ENCODE measurements at regions not wholly inside any gene's neighbourhood (a gene's known extent, or its start where the extent isn't known, plus 50 kb on each side); places are given as distances from the start of the nearest gene placed in this dataset.
"Not testable (repeated sequence)": the region's sequence is repeated elsewhere in the genome, so short reads cannot be mapped to it uniquely, and the experiment has no call there.

DNA sequence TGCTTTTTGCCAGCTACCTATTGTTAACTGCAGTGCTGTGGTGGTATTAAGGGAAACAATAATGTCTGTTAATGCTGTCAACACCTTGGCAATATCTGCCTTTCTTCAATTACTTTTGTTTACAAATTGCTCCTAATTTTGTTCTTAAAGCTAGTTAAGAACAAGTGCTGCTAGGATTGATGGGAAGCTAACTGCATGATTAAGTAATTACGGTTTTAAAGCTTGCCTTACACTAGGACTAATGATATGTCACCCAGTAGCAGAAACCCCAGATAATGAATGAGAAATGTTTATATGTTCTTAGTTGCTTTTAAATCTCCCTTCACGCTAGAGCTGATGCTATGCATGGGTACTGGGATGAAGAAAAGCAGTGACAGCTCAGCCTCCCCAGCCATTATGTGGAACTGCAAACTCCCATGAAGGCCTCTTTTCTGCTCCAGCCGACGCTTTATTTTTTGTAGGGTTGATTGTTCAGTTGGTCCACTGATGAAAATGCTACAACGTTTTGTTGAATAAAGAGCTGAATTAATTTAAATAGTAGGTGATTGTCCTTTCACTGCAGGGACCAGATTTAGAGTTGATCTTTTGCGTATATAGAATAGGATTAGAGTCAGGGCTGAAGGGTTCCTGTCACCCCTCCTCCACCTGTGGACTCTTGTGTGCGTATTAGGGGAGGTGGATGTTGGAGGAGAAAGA is 610.5 kb downstream of the TFAP2B start:
- no peak for DNase-seq

DNA sequence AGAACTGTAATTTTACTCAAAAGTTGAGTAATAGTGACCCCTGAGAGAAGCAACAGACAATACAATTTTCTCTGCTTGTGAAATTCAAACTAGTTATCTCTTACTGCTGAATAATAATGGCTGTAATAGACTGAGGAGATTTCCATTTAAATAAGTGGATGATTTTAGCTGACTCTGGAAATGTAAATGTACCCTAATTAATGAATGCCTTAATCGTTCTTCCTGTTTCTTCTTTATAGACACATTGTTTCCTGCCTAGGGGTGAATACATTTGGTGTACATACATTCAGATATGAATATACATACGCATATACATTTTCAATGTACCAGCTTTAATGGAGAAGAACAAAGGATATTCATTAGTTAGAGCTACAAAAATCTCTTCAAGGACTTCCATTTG is 611.9 kb downstream of the TFAP2B start:
- no peak for DNase-seq

GRCh38 chr6:51432481-51432880 is 613.8 kb downstream of the TFAP2B start:
- no peak for DNase-seq

GRCh38 chr6:51450248-51450957 is 631.7 kb downstream of the TFAP2B start:
- no peak for DNase-seq

DNA sequence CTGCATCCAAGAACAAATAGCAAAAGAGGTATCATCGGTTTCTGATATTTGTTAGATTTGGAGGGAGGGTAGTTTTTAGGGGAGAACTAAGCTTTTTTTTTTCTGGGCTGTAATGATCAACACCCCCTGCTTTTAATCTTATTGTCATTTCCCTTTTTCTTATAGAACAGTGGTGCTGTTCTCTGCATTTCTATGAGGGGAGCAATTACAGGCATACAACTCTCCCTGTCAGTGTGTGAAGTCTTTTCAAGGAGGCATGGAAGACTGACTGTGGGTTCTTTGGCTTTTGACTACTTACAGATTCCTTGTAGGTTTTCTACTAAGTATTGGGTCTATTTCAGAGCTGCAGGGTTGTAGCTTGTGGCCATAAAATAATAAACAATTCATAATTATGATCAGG is 632.3 kb downstream of the TFAP2B start:
- DNase-seq, result no peak

- DNase-seq, result no peak
Measured at GRCh38 chr6:51456282-51456681, 631.1 kb downstream of the PKHD1 start.

- DNase-seq, result no peak
Measured at GRCh38 chr6:51459958-51460357, 627.5 kb downstream of the PKHD1 start.

GRCh38 chr6:51462896-51463295 is 624.5 kb downstream of the PKHD1 start:
- DNase-seq, result no peak

DNA sequence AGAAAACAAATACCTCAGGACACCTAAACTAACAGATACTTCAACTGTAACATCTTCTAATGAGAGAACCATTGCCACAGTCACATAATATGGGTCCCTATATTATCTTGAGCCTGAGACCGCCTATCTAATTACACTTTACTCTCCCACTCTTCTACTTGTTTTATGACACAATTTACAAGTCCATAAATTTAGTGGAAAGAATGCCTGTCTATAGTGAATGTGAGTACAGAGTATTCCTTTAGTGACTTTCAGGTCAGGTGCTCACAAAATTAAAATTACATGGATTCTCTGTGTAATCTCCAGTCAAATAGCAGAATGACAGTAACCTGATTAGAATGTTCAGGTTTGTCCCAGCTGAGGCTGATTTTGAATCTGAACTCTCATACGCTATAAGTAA is 624.1 kb downstream of the PKHD1 start:
- DNase-seq, result no peak

GRCh38 chr6:51464956-51465355 is 622.5 kb downstream of the PKHD1 start:
- DNase-seq, result no peak

DNA sequence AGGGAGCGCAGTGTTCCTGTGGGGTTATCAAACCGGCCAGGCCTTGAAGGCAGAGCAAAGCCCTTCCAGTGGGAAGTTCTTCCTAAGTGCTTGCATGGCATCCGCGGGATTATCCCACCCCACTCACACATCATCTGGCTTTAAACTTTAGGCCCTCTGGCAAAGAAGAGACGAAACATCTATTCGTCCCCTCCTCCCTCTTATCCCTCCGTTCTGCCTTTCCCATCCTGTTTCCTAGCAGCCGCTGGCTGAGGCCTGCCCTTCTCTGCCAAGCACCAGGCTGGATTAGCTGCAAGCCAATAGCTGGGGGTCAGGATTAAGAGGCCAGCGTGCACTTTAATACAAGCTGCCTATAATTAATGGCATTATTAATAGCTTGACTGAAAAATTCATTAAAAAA is 621.0 kb downstream of the PKHD1 start:
- no peak for DNase-seq

GRCh38 chr6:51467231-51467952 is 620.0 kb downstream of the PKHD1 start:
- no peak for DNase-seq

- DNase-seq, result no peak
Measured at GRCh38 chr6:51468704-51469103, 618.7 kb downstream of the PKHD1 start.

- DNase-seq, result no peak
Measured at GRCh38 chr6:51472745-51473487, 614.5 kb downstream of the PKHD1 start.

- no peak for DNase-seq
Measured at GRCh38 chr6:51474022-51474975, 613.1 kb downstream of the PKHD1 start.

DNA sequence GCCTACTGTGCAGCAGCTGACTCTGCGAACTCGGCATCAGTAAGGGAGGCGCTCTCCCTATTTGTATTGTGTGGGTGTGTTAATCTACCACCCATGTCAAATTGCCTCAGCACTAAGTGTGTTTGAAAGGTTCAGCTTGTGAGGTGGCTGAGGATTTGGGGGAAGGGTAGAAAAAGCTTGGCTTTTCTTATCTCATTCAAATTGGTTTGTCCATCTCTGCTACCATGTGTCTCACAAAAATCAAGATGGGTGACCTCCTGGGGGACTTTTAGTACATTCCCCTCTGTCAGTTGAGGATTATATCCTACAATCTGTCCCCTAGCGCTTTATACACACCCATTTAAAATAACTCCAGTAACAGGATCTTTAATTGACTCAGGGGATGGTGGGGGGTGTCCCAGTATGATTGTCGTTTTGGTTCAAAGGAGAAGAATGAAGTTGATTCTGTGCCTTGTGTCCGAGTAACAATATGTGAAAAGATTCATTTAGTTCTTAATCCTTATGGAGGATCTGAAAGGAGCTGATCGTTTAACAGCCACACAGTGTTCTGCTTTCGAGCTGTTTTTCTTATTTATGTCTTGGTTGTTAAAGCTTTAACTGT is 609.6 kb downstream of the PKHD1 start:
- DNase-seq, result no peak

- DNase-seq, result no peak
Measured at GRCh38 chr6:51479296-51479695, 608.1 kb downstream of the PKHD1 start.

DNA sequence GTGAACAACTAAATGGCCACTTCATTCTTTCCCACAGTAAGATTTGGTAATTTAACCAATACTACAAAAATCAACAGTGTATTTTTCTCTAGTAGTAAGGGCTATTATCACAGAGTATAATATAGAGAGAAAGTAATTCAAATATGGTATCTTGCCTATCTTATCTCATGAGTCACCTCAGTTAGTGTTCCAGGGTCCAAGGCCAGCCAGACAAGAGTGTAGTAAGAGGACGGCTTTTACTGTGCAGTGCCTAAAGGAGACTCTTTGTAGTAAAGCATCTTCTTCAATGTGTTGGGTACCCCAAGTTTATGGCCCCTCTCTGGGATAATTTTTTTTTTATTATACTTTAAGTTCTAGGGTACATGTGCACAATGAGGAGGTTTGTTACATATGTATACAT is 607.4 kb downstream of the PKHD1 start:
- DNase-seq, result no peak

DNA sequence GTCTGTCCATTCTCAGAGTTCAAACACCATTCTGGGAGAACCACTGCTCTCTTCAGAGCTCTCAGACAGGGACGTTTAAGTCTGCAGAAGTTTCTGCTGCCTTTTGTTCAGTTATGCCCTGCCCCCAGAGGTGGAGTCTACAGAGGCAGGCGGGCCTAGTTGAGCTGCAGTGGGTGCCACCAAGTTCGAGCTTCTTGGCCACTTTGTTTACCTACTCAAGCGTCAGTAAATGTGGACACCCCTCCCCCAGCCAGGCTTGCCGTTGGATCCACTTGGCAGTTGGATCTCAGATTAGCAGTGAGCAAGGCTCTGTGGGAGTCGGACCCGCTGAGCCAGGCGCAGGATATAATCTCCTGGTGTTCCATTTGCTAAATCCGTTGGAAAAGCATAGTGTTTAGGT is 601.5 kb downstream of the PKHD1 start:
- not testable (repeated sequence) for DNase-seq

DNA sequence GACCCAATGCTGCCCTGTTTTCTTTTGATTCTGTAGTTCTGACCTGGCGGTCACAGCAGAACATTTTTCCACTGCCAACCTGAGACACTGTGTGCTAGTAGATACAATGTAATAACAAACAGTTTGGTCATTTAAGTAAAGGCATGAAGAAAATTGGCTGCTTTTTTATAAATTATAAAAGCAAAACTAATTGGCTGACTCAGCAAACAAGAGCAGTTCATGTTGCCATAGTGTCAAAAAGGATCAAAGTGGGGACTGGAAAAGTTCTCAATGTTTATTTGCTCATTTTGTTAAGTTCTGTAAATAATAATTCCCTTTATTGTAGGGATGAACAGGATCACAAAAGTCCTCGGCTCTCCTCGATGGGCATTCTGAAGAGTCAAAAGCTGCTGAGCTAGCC is 599.5 kb downstream of the PKHD1 start:
- no peak for DNase-seq

- DNase-seq, result no peak
Measured at GRCh38 chr6:51489133-51489532, 598.3 kb downstream of the PKHD1 start.

DNA sequence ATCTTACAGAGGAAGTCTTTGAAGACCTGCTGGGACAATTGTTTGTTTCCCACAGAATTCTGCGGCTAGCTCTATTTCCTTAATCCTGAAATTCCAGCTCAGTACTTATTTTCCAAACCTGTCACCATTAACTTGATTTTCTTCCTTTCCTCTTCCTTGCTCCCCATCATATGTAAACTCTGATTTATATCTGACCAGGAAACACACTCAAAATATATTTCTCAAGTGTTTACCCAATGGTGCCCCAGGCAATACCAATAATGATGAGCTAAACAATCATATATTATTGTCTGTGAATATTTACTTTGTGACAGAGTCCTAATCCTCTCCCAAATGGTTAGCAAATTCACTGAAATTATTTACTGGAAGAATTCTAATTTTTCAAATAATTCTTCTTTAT is 597.3 kb downstream of the PKHD1 start:
- DNase-seq, result no peak

Measured in hippocampal formation (tissue), 2 donors.